ENCODE measurements at regions not wholly inside any gene's neighbourhood (a gene's known extent, or its start where the extent isn't known, plus 50 kb on each side); places are given as distances from the start of the nearest gene placed in this dataset.

DNA sequence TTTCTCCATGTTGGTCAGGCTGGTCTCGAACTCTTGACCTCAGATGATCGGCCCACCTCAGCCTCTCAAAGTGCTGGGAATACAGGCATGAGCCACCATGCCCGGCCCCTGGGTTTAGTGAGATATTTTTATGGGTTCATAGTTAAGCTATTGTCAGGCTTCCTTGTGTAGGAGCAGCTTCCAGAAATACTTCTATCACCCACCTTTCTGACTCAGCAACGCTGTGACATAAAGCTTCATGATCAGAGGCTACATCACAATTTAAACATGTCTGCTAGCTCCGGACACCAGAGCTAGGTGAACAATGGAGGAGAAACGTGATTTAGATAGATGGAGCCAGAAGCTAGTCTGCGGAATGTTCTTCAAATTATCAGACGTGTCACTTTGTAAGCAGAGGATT, 295.8 kb upstream of the LYZL1 start:
- intact Hi-C loops (cut with micrococcal nuclease) = loop anchor here (10.0 kb wide), 1 partner anchor 312 kb away; no protein-coding TSS in a partner anchor

More for the DNA sequence above, 295.8 kb upstream of the LYZL1 start:
- Histone ChIP-seq H3K9me3 (replicated peaks; ENCODE audit: control insufficient read depth, insufficient read depth, low read depth, low read length) (no peaks in the 10 kb centered on the region; the same call in 1 of the 2 replicates), H2AFZ (ENCODE audit: low read depth, low read length) (no peak overlapping the region), H3K79me2 (ENCODE audit: control insufficient read depth, insufficient read depth, low read length) (no peaks in the 10 kb centered on the region), H4K20me1 (replicated peaks; ENCODE audit: control insufficient read depth, insufficient read depth, low read length) (no peaks in the 10 kb centered on the region), H3K27ac (ENCODE audit: extremely low read depth, low read depth, low read length) (no peak overlapping the region), H3K36me3 (ENCODE audit: control insufficient read depth, insufficient read depth, low read length) (no peaks in the 10 kb centered on the region), H3K4me1 (replicated peaks in 1 of 2; ENCODE audit: control insufficient read depth in 2 of 2, insufficient read depth in 2 of 2, low read length in 2 of 2) (no peaks in the 10 kb centered on the region; a peak in 2 of 5 replicates), H3K4me2 (ENCODE audit: insufficient read depth, low read length) (no peak overlapping the region), H3K9ac (ENCODE audit: insufficient read depth in 1 of 2, low read depth in 2 of 2, low read length in 2 of 2) (no peak overlapping the region), H3K27me3 (ENCODE audit: control insufficient read depth in 2 of 2, insufficient read depth in 2 of 2, low read length in 2 of 2) (peaks cover 6 to 9% of the 10 kb centered on the region in 2 experiments; a peak in 3 of 5 replicates), H3K4me3 (no peak overlapping the region), H3K9me1 (ENCODE audit: control insufficient read depth, insufficient read depth, low read length) (no peaks in the 10 kb centered on the region)
- 39% methylated on average over 8 of the region's 8 CpGs for WGBS (ENCODE audit: insufficient coverage, low coverage, missing lambda C conversion rate)
- in situ Hi-C loops (cut with MboI) = no loop called here
- no peak for DNase-seq (ENCODE audit: extremely low read depth in 1 of 4, low spot score in 3 of 4)
- no peak for TF ChIP-seq LARP7 (IDR thresholded peaks at IDR 0.05)
- TF ChIP-seq, protein P1, sequence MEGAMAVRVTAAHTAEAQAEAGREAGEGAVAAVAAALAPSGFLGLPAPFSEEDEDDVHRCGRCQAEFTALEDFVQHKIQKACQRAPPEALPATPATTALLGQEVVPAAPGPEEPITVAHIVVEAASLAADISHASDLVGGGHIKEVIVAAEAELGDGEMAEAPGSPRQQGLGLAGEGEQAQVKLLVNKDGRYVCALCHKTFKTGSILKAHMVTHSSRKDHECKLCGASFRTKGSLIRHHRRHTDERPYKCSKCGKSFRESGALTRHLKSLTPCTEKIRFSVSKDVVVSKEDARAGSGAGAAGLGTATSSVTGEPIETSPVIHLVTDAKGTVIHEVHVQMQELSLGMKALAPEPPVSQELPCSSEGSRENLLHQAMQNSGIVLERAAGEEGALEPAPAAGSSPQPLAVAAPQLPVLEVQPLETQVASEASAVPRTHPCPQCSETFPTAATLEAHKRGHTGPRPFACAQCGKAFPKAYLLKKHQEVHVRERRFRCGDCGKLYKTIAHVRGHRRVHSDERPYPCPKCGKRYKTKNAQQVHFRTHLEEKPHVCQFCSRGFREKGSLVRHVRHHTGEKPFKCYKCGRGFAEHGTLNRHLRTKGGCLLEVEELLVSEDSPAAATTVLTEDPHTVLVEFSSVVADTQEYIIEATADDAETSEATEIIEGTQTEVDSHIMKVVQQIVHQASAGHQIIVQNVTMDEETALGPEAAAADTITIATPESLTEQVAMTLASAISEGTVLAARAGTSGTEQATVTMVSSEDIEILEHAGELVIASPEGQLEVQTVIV (CRISPR knock-in tag; IDR thresholded peaks at IDR 0.05; ENCODE audit: borderline replicate concordance) = no peak
- no peak for TF ChIP-seq ZNF232 (CRISPR knock-in tag; IDR thresholded peaks at IDR 0.05)
- no peak for TF ChIP-seq HIVEP1 (CRISPR knock-in tag; IDR thresholded peaks at IDR 0.05)
- no peak for TF ChIP-seq MIER1 (IDR thresholded peaks at IDR 0.05; ENCODE audit: low read depth)
- TF ChIP-seq ZNF778 (CRISPR knock-in tag; IDR thresholded peaks at IDR 0.05) = no peak
- TF ChIP-seq, protein P2, sequence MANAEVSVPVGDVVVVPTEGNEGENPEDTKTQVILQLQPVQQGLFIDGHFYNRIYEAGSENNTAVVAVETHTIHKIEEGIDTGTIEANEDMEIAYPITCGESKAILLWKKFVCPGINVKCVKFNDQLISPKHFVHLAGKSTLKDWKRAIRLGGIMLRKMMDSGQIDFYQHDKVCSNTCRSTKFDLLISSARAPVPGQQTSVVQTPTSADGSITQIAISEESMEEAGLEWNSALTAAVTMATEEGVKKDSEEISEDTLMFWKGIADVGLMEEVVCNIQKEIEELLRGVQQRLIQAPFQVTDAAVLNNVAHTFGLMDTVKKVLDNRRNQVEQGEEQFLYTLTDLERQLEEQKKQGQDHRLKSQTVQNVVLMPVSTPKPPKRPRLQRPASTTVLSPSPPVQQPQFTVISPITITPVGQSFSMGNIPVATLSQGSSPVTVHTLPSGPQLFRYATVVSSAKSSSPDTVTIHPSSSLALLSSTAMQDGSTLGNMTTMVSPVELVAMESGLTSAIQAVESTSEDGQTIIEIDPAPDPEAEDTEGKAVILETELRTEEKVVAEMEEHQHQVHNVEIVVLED (CRISPR knock-in tag; IDR thresholded peaks at IDR 0.05) = no peak
- no peak for TF ChIP-seq ERF (CRISPR knock-in tag; IDR thresholded peaks at IDR 0.05)
- no peak for TF ChIP-seq KDM1A (IDR thresholded peaks at IDR 0.05)
- TF ChIP-seq, protein P3, sequence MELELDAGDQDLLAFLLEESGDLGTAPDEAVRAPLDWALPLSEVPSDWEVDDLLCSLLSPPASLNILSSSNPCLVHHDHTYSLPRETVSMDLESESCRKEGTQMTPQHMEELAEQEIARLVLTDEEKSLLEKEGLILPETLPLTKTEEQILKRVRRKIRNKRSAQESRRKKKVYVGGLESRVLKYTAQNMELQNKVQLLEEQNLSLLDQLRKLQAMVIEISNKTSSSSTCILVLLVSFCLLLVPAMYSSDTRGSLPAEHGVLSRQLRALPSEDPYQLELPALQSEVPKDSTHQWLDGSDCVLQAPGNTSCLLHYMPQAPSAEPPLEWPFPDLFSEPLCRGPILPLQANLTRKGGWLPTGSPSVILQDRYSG (tag; conservative IDR thresholded peaks at IDR 0.05; ENCODE audit: low read depth) = no peak
- no peak for TF ChIP-seq ATF7 (IDR thresholded peaks at IDR 0.05)
- no peak for TF ChIP-seq RHOXF2B (CRISPR knock-in tag; conservative IDR thresholded peaks at IDR 0.05)
- FAIRE-seq = no peak
- no peak for ATAC-seq
- BruUV-seq (replicated peaks) = no TSS peak
- CTCF ChIA-PET (ENCODE audit: low intra/inter-chr PET ratio) = interaction anchor here (3.7 kb wide), 1 partner anchor 329 kb away, joined by 22 read pairs; no protein-coding TSS in a partner anchor
- POLR2A ChIA-PET = no interaction called here
